Transverse colon (tissue), 4 donors: ENCODE measurements at regions not wholly inside any gene's neighbourhood (a gene's known extent, or its start where the extent isn't known, plus 50 kb on each side); places are given as distances from the start of the nearest gene placed in this dataset.

Experiments
- DNase-seq: peaks from one replicate; pipeline ENCODE4 v3.0.0-alpha.2; 2019
- H3K27ac ChIP-seq, 4 donors: fragments of 200-600 bp; sonication (generic); 2 replicates each; pipeline ENCODE4 v1.5.1; 2016 to 2018; ENCODE audit warnings: inconsistent platforms in 4 of 4
- H3K27me3 ChIP-seq: fragments of 200-600 bp; sonication (generic); 2 replicates; pipeline ENCODE4 v1.5.1; 2017; ENCODE audit warnings: inconsistent platforms
- H3K36me3 ChIP-seq, 4 donors: fragments of 200-600 bp; sonication (generic); 2 replicates each; pipeline ENCODE4 v1.5.1; 2017 to 2019; ENCODE audit warnings: inconsistent platforms in 4 of 4
- H3K4me1 ChIP-seq, 4 donors: fragments of 200-600 bp; sonication (generic); 2 replicates each; pipeline ENCODE4 v1.5.1; 2017 to 2020; ENCODE audit warnings: inconsistent platforms in 4 of 4
- H3K4me3 ChIP-seq, 4 donors: fragments of 200-600 bp; sonication (generic); 1 replicate in 1 of 4; 2 replicates in 3 of 4; pipeline versions ENCODE4 v1.5.1 to v1.6.1; 2017 to 2019; ENCODE audit warnings: inconsistent platforms in 4 of 4
- H3K9me3 ChIP-seq, 2 donors: fragments of 200-600 bp; sonication (generic); 2 replicates each; pipeline ENCODE4 v1.5.1; 2017 to 2019; ENCODE audit warnings: inconsistent platforms in 2 of 2
- EP300 ChIP-seq: sonication (generic); formaldehyde crosslinking; IDR thresholded peaks from one replicate; pipeline ENCODE4 v1.6.1; 2017; ENCODE audit warnings: antibody characterized with exemption, low read depth
- POLR2A ChIP-seq: fragments of 450-650 bp; IDR thresholded peaks from one replicate; pipeline ENCODE4 v1.6.1; 2016; ENCODE audit warnings: antibody characterized with exemption, mild to moderate bottlenecking, moderate library complexity
- POLR2AphosphoS5 ChIP-seq, 3 donors: sonication (generic); formaldehyde crosslinking; IDR thresholded peaks; one replicate each; pipeline ENCODE4 v1.6.1; 2016; ENCODE audit warnings: antibody characterized with exemption in 3 of 3
- WGBS, 2 donors: methylation state at CpG; one replicate each; pipeline ENCODE4 v1.1.5; 2018; ENCODE audit warnings: low coverage in 1 of 2; 5-methylcytosine and 5-hydroxymethylcytosine counted together
- in situ Hi-C, 4 donors: fragments of 200-750 bp; cut with MboI; loops; one replicate each; pipeline versions ENCODE4 v1.15.0 to v1.15.1; 2017; ENCODE audit warnings: low sequenced_read_pairs in 3 of 4, low pct_ligation_motif_present in 1 of 4, low pct_unique_long_range_greater_than_20kb in 1 of 4
- intact Hi-C: fragments of 100-400 bp; cut with DNase I; formaldehyde crosslinking; loops from one replicate; pipeline ENCODE4 v1.15.1; 2023; ENCODE audit warnings: low total_unique reads
- TF ChIP-seq, protein P1 (sequence below), 5 experiments: fragments of 200-600 bp in 3 of 5; fragments of 450-650 bp in 2 of 5; sonication (generic) in 3 of 5; IDR thresholded peaks; 1 replicate in 2 of 5; 2 replicates in 3 of 5; pipeline ENCODE4 v1.5.1; 2016 to 2017; ENCODE audit warnings: antibody characterized with exemption in 5 of 5, inconsistent platforms in 3 of 5, mild to moderate bottlenecking in 2 of 5, moderate library complexity in 1 of 5

- Histone ChIP-seq H3K4me3 (no peak overlapping the region), H3K4me1 (no peaks in the 10 kb centered on the region), H3K27me3 (no peaks in the 10 kb centered on the region), H3K27ac (no peak overlapping the region), H3K36me3 (no peaks in the 10 kb centered on the region), H3K9me3 (no peaks in the 10 kb centered on the region)
- WGBS, 2 donors: 87 to 96% methylated on average over 5 to 7 of the region's 7 CpGs
- TF ChIP-seq POLR2AphosphoS5 (IDR thresholded peaks at IDR 0.05) (no peak), EP300 (no peak), POLR2A (no peak)
- TF ChIP-seq, protein P1, sequence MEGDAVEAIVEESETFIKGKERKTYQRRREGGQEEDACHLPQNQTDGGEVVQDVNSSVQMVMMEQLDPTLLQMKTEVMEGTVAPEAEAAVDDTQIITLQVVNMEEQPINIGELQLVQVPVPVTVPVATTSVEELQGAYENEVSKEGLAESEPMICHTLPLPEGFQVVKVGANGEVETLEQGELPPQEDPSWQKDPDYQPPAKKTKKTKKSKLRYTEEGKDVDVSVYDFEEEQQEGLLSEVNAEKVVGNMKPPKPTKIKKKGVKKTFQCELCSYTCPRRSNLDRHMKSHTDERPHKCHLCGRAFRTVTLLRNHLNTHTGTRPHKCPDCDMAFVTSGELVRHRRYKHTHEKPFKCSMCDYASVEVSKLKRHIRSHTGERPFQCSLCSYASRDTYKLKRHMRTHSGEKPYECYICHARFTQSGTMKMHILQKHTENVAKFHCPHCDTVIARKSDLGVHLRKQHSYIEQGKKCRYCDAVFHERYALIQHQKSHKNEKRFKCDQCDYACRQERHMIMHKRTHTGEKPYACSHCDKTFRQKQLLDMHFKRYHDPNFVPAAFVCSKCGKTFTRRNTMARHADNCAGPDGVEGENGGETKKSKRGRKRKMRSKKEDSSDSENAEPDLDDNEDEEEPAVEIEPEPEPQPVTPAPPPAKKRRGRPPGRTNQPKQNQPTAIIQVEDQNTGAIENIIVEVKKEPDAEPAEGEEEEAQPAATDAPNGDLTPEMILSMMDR (IDR thresholded peaks at IDR 0.05): no peak
- intact Hi-C loops (no loop called here), in situ Hi-C loops (no loop called here)
- DNase-seq: no peak
These were observed 60.0 kb upstream of the STT3B start for GRCh38 chr3:31472479-31473390.

DNA sequence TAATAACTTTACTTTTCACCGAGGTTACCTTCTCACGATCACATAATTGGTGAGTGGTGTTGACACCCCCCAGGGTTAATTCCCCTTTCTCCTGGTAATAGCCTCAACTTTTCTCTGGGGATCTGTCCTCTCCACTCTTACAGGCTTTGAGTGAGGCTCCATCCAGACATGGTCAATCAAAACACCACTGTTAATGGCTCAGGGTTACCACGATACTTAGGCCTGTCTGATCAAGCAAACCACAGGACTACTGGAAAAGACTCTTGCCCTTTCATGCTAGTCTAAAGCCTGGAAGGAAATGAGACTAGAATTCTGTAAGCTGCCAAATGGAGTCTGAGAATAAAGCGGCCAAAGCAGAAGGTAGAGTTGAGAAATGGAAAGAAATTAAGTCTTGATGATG lies 56.5 kb upstream of the STT3B start:
- in situ Hi-C loops: no loop called here
- H3K27ac ChIP-seq: no peak overlapping the region
- TF ChIP-seq POLR2AphosphoS5 (IDR thresholded peaks at IDR 0.05): no peak
- TF ChIP-seq EP300: no peak
- no peak for TF ChIP-seq POLR2A
- TF ChIP-seq, protein P1 (IDR thresholded peaks at IDR 0.05): no peak
- no peaks in the 10 kb centered on the region for H3K9me3 ChIP-seq
- intact Hi-C loops: no loop called here
- H3K4me1 ChIP-seq: no peaks in the 10 kb centered on the region
- no peak for DNase-seq
- 96 to 100% methylated on average over 4 of the region's 4 CpGs for WGBS, 2 donors
- H3K4me3 ChIP-seq: no peak overlapping the region
- H3K27me3 ChIP-seq: no peaks in the 10 kb centered on the region
- H3K36me3 ChIP-seq: no peaks in the 10 kb centered on the region

DNA sequence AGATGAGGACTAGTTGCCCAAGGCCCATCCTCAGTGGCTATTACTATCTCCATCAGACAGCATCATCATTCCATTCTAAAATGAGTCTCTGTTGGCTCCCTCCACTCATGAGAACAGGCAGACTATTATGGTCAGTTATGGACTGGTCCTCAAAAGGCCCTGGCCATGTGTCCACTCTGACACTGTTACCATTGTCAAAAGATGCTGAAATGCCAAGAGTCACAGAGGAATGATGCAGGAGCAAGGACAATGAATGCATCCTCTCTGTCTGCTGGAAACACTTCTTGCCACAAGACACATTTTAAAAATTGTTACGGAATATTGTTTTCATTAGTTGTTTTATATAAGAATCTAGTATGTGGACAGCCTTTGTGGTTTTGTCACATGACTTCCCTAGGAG lies 53.3 kb upstream of the STT3B start:
- Histone ChIP-seq H3K4me1 (no peaks in the 10 kb centered on the region), H3K9me3 (no peaks in the 10 kb centered on the region), H3K27me3 (no peaks in the 10 kb centered on the region), H3K36me3 (no peaks in the 10 kb centered on the region), H3K27ac (no peak overlapping the region), H3K4me3 (no peak overlapping the region)
- DNase-seq: no peak
- in situ Hi-C loops (no loop called here), intact Hi-C loops (no loop called here)
- WGBS, 2 donors: 97 to 100% methylated on average over 1 of the region's 1 CpG
- TF ChIP-seq POLR2A: no peak
- no peak for TF ChIP-seq EP300
- no peak for TF ChIP-seq POLR2AphosphoS5 (IDR thresholded peaks at IDR 0.05)
- TF ChIP-seq, protein P1 (IDR thresholded peaks at IDR 0.05): no peak

DNA sequence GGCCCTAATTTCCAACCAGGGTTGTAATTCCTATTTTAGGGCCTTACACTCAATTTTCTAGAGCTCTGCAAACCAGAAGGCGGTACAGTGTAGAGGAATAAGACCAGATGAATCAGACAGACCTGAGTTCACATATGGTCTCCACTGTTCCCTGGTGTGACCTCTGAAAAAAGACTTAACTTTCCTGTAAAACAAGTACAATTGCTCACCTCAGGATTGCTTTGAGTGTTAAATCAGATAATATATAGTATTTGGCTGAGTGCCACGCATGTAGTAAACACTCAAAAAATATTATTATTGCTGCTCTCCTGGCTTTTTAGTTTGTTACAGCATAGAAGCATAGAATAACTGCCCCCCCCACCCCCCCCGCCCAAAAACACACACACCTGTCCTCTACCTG lies 51.0 kb upstream of the STT3B start:
- no peak overlapping the region for H3K4me3 ChIP-seq
- H3K4me1 ChIP-seq: no peaks in the 10 kb centered on the region
- TF ChIP-seq, protein P1 (IDR thresholded peaks at IDR 0.05): no peak
- TF ChIP-seq EP300: no peak
- no peak for TF ChIP-seq POLR2A
- no peak for TF ChIP-seq POLR2AphosphoS5 (IDR thresholded peaks at IDR 0.05)
- in situ Hi-C loops: no loop called here
- H3K9me3 ChIP-seq: no peaks in the 10 kb centered on the region
- 72 to 93% methylated on average over 2 to 3 of the region's 3 CpGs for WGBS, 2 donors
- DNase-seq: no peak
- no peak overlapping the region for H3K27ac ChIP-seq
- intact Hi-C loops: no loop called here
- no peaks in the 10 kb centered on the region for H3K27me3 ChIP-seq
- H3K36me3 ChIP-seq: no peaks in the 10 kb centered on the region
